HG03159 (cell line): ENCODE measurements at regions not wholly inside any gene's neighbourhood (a gene's known extent, or its start where the extent isn't known, plus 50 kb on each side); places are given as distances from the start of the nearest gene placed in this dataset.
"Not testable (repeated sequence)": the region's sequence is repeated elsewhere in the genome, so short reads cannot be mapped to it uniquely, and the experiment has no call there.

Experiments used
- ATAC-seq: cut with Tn5 transposase; IDR thresholded peaks from one replicate; pipeline ENCODE4 v1.9.1; 2021; ENCODE audit warnings: mild to moderate bottlenecking, moderate library complexity; ENCODE audit not compliant: unreplicated experiment

- ATAC-seq: no peak
Observed at GRCh38 chr1:96130432-96130831, 591.2 kb upstream of the PTBP2 start.

GRCh38 chr1:96144636-96145035 is 576.9 kb upstream of the PTBP2 start:
- no peak for ATAC-seq

GRCh38 chr1:96145492-96145891 is 576.1 kb upstream of the PTBP2 start:
- no peak for ATAC-seq

GRCh38 chr1:96152957-96153356 is 568.6 kb upstream of the PTBP2 start:
- ATAC-seq: not testable (repeated sequence)

- ATAC-seq: no peak
Observed at GRCh38 chr1:96157101-96157500, 564.5 kb upstream of the PTBP2 start.

GRCh38 chr1:96159379-96159778 is 562.2 kb upstream of the PTBP2 start:
- ATAC-seq: no peak

GRCh38 chr1:96164053-96164452 is 557.5 kb upstream of the PTBP2 start:
- ATAC-seq: no peak

- ATAC-seq: no peak
Observed at GRCh38 chr1:96178053-96178452, 543.5 kb upstream of the PTBP2 start.

GRCh38 chr1:96183485-96183884 is 538.1 kb upstream of the PTBP2 start:
- ATAC-seq: no peak

- ATAC-seq: no peak
Observed at GRCh38 chr1:96183928-96184327, 537.7 kb upstream of the PTBP2 start.

- ATAC-seq: no peak
Observed at GRCh38 chr1:96185181-96185580, 536.4 kb upstream of the PTBP2 start.

GRCh38 chr1:96187020-96187419 is 534.6 kb upstream of the PTBP2 start:
- ATAC-seq: no peak

- ATAC-seq: no peak
Observed at GRCh38 chr1:96191165-96191564, 530.4 kb upstream of the PTBP2 start.

- ATAC-seq: no peak
Observed at GRCh38 chr1:96206451-96206850, 515.1 kb upstream of the PTBP2 start.

GRCh38 chr1:96207936-96208335 is 513.6 kb upstream of the PTBP2 start:
- no peak for ATAC-seq

GRCh38 chr1:96208428-96208827 is 513.2 kb upstream of the PTBP2 start:
- no peak for ATAC-seq

- no peak for ATAC-seq
Observed at GRCh38 chr1:96210054-96210453, 511.5 kb upstream of the PTBP2 start.

GRCh38 chr1:96211202-96211601 is 510.4 kb upstream of the PTBP2 start:
- ATAC-seq: no peak

GRCh38 chr1:96214982-96215381 is 506.6 kb upstream of the PTBP2 start:
- ATAC-seq: no peak

GRCh38 chr1:96220651-96221050 is 500.9 kb upstream of the PTBP2 start:
- no peak for ATAC-seq

- ATAC-seq: no peak
Observed at GRCh38 chr1:96222701-96223100, 498.9 kb upstream of the PTBP2 start.

GRCh38 chr1:96224229-96224628 is 497.4 kb upstream of the PTBP2 start:
- ATAC-seq: not testable (repeated sequence)

GRCh38 chr1:96233422-96233821 is 488.2 kb upstream of the PTBP2 start:
- ATAC-seq: no peak

- ATAC-seq: no peak
Observed at GRCh38 chr1:96234299-96234698, 487.3 kb upstream of the PTBP2 start.
